DND-41 (cell line): ENCODE measurements at regions not wholly inside any gene's neighbourhood (a gene's known extent, or its start where the extent isn't known, plus 50 kb on each side); places are given as distances from the start of the nearest gene placed in this dataset.
"Not testable (repeated sequence)": the region's sequence is repeated elsewhere in the genome, so short reads cannot be mapped to it uniquely, and the experiment has no call there.

Experiments
- ATAC-seq: fragments of 200-7000 bp; cut with Tn5 transposase; 3 replicates; pipeline ENCODE4 v1.9.1; 2021; ENCODE audit warnings: low read depth; ENCODE audit not compliant: insufficient read depth
- DNase-seq: peaks from one replicate; pipeline ENCODE4 v3.0.0-alpha.2; 2020
- H2AFZ ChIP-seq: 2 replicates; pipeline ENCODE4 v1.6.0; 2012; ENCODE audit warnings: low read depth, low read length
- H3K27ac ChIP-seq: 2 replicates; pipeline ENCODE4 v1.5.1; 2012; ENCODE audit warnings: low read length, inconsistent platforms
- H3K27me3 ChIP-seq: fragments of 200-600 bp; sonication (generic); 2 replicates; pipeline ENCODE4 v1.6.0; 2012; ENCODE audit warnings: low read length, mild to moderate bottlenecking, inconsistent platforms; ENCODE audit not compliant: insufficient read depth, poor library complexity
- H3K36me3 ChIP-seq: 2 replicates; pipeline ENCODE4 v1.5.1; 2012; ENCODE audit warnings: low read length, inconsistent platforms; ENCODE audit not compliant: insufficient read depth
- H3K4me1 ChIP-seq: 2 replicates; pipeline ENCODE4 v1.5.1; 2012; ENCODE audit warnings: mild to moderate bottlenecking, low read length; ENCODE audit not compliant: insufficient read depth
- H3K4me2 ChIP-seq: 2 replicates; pipeline ENCODE4 v1.6.0; 2012; ENCODE audit warnings: mild to moderate bottlenecking, moderate library complexity, low read length, inconsistent platforms; ENCODE audit not compliant: insufficient read depth
- H3K4me3 ChIP-seq, 2 experiments: fragments of 200-600 bp in 1 of 2; shearing (Covaris generic) in 1 of 2; 2 replicates each; pipeline ENCODE4 v1.5.1; 2012 to 2016; ENCODE audit warnings: inconsistent platforms in 2 of 2, low read length in 2 of 2, mild to moderate bottlenecking in 2 of 2, low read depth in 1 of 2, moderate library complexity in 1 of 2
- H3K79me2 ChIP-seq: 2 replicates; pipeline ENCODE4 v1.6.0; 2012; ENCODE audit warnings: low read length, inconsistent platforms; ENCODE audit not compliant: insufficient read depth
- H3K9ac ChIP-seq: 2 replicates; pipeline ENCODE4 v1.6.0; 2012; ENCODE audit warnings: low read depth, mild to moderate bottlenecking, inconsistent platforms, low read length, moderate library complexity
- H3K9me3 ChIP-seq: 2 replicates; pipeline ENCODE4 v1.5.1; 2012; ENCODE audit warnings: low read length, moderate library complexity, mild to moderate bottlenecking, inconsistent platforms; ENCODE audit not compliant: insufficient read depth, severe bottlenecking
- H4K20me1 ChIP-seq: 2 replicates; pipeline ENCODE4 v1.6.0; 2012; ENCODE audit warnings: low read length; ENCODE audit not compliant: insufficient read depth
- CTCF ChIP-seq: IDR thresholded peaks from 2 replicates; pipeline ENCODE4 v1.5.1; 2012; ENCODE audit warnings: borderline replicate concordance, low read length, moderate library complexity, mild to moderate bottlenecking; ENCODE audit not compliant: poor library complexity, severe bottlenecking; ENCODE audit errors: extremely low read depth
- EZH2 ChIP-seq: IDR thresholded peaks from 3 replicates; pipeline ENCODE4 v1.6.1; 2012; ENCODE audit warnings: borderline replicate concordance, low read depth, mild to moderate bottlenecking, moderate library complexity, low read length, inconsistent platforms; ENCODE audit not compliant: severe bottlenecking

- H3K4me2 ChIP-seq: no peak overlapping the region
- H3K27ac ChIP-seq: no peak overlapping the region
- H3K79me2 ChIP-seq: no peaks in the 10 kb centered on the region
- no peak overlapping the region for H3K4me3 ChIP-seq
- DNase-seq: no peak
- no peaks in the 10 kb centered on the region for H3K27me3 ChIP-seq
- peaks cover 8% of the 10 kb centered on the region for H3K9me3 ChIP-seq
- no peak overlapping the region for H3K9ac ChIP-seq
- H3K4me1 ChIP-seq: no peaks in the 10 kb centered on the region
- ATAC-seq: no peak
- TF ChIP-seq EZH2 (no peak), CTCF (no peak)
- H4K20me1 ChIP-seq: no peaks in the 10 kb centered on the region
- no peak overlapping the region for H2AFZ ChIP-seq
- H3K36me3 ChIP-seq: no peaks in the 10 kb centered on the region
Measured at GRCh38 chr6:90887764-90888163, 300.9 kb upstream of the MAP3K7 start.

- H3K9ac ChIP-seq: no peak overlapping the region
- peaks cover 9% of the 10 kb centered on the region for H3K9me3 ChIP-seq
- DNase-seq: no peak
- TF ChIP-seq EZH2 (no peak), CTCF (no peak)
- no peak for ATAC-seq
- no peak overlapping the region for H3K4me3 ChIP-seq
- no peaks in the 10 kb centered on the region for H3K4me1 ChIP-seq
- no peaks in the 10 kb centered on the region for H3K79me2 ChIP-seq
- H3K27me3 ChIP-seq: no peaks in the 10 kb centered on the region
- H3K36me3 ChIP-seq: no peaks in the 10 kb centered on the region
- H3K27ac ChIP-seq: no peak overlapping the region
- H2AFZ ChIP-seq: no peak overlapping the region
- no peak overlapping the region for H3K4me2 ChIP-seq
- H4K20me1 ChIP-seq: no peaks in the 10 kb centered on the region
Measured at GRCh38 chr6:90885611-90886056, 298.8 kb upstream of the MAP3K7 start.

DNA sequence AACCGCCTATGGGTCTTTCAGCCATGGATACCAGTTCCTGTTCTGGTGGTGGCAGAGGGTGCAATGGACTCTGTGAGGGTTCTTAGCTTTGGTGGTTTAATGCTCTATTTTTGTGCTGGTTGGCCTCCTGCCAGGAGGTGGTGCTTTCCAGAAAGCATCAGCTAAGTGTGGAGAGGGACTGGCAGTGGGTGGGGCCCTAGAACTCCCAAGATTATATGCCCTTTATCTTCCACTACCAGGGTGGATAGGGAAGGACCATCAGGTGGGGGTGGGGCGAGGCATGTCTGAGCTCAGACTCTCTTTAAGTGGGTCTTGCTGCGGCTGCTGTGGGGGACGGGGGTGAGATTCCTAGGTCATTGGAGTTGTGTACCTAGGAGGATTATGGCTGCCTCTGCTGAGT lies 298.3 kb upstream of the MAP3K7 start:
- not testable (repeated sequence) for H3K9me3 ChIP-seq, H3K27me3 ChIP-seq, H4K20me1 ChIP-seq, H3K27ac ChIP-seq, H3K4me2 ChIP-seq, DNase-seq, H3K79me2 ChIP-seq, ATAC-seq, H2AFZ ChIP-seq, H3K36me3 ChIP-seq, H3K4me1 ChIP-seq, H3K9ac ChIP-seq, H3K4me3 ChIP-seq

GRCh38 chr6:90877616-90878015 lies 290.7 kb upstream of the MAP3K7 start:
- no peak overlapping the region for H2AFZ ChIP-seq
- no peak for DNase-seq
- no peaks in the 10 kb centered on the region for H3K79me2 ChIP-seq
- no peaks in the 10 kb centered on the region for H3K4me1 ChIP-seq
- H3K9ac ChIP-seq: no peak overlapping the region
- no peaks in the 10 kb centered on the region for H3K36me3 ChIP-seq
- H3K27me3 ChIP-seq: peaks cover 4% of the 10 kb centered on the region
- H3K4me2 ChIP-seq: no peak overlapping the region
- ATAC-seq: no peak
- TF ChIP-seq CTCF (no peak), EZH2 (no peak)
- H4K20me1 ChIP-seq: no peaks in the 10 kb centered on the region
- H3K27ac ChIP-seq: no peak overlapping the region
- H3K9me3 ChIP-seq: no peaks in the 10 kb centered on the region
- H3K4me3 ChIP-seq: no peak overlapping the region
